ENCODE measurements at regions not wholly inside any gene's neighbourhood (a gene's known extent, or its start where the extent isn't known, plus 50 kb on each side); places are given as distances from the start of the nearest gene placed in this dataset.

GRCh38 chr6:53735896-53736295 lies 58.9 kb upstream of the LRRC1 start:
- no CpG with 5 or more reads among the region's 4 CpGs for WGBS (ENCODE audit: extremely low coverage, insufficient read length, low lambda C conversion rate)

More at GRCh38 chr6:53735896-53736295, 58.9 kb upstream of the LRRC1 start:
- Mint-ChIP-seq H3K27ac (no peak overlapping the region), H3K27me3 (ENCODE audit: low read depth) (no peaks in the 10 kb centered on the region), H3K36me3 (ENCODE audit: insufficient read depth in 1 of 3, low read depth in 3 of 3) (no peaks in the 10 kb centered on the region), H3K4me3 (no peak overlapping the region), H3K4me1 (peaks cover 2 to 3% of the 10 kb centered on the region in 2 experiments; a peak in 3 of 4 replicates), H3K9me3 (no peaks in the 10 kb centered on the region)
- Histone ChIP-seq H4K91ac (ENCODE audit: insufficient read length, low read depth, low read length) (no peak overlapping the region), H3K4me1 (ENCODE audit: insufficient read depth, low read length) (no peaks in the 10 kb centered on the region; the same call in 1 of the 2 replicates), H3K79me2 (ENCODE audit: insufficient read depth, low read length) (no peaks in the 10 kb centered on the region), H3K23ac (ENCODE audit: insufficient read length, low read depth, low read length) (no peak overlapping the region), H3K23me2 (ENCODE audit: insufficient read length, low read depth, low read length, poor library complexity, severe bottlenecking) (no peaks in the 10 kb centered on the region), H3K4me2 (ENCODE audit: insufficient read depth, insufficient read length, low read length) (no peak overlapping the region), H2BK15ac (ENCODE audit: low read depth, low read length) (no peak overlapping the region), H3K14ac (ENCODE audit: insufficient read depth, low read length) (no peak overlapping the region), H3K9ac (ENCODE audit: extremely low read depth, insufficient read length, low read length) (no peak overlapping the region), H3K56ac (ENCODE audit: insufficient read length, low read depth, low read length) (no peak overlapping the region), H2AK5ac (ENCODE audit: insufficient read length, low read length) (no peak overlapping the region), H3K27me3 (ENCODE audit: insufficient read depth, low read length) (no peaks in the 10 kb centered on the region), H4K20me1 (ENCODE audit: control insufficient read depth, insufficient read depth, insufficient read length) (no peaks in the 10 kb centered on the region), H3K79me1 (ENCODE audit: insufficient read depth, low read depth, low read length, poor library complexity, severe bottlenecking) (no peaks in the 10 kb centered on the region), H2BK20ac (ENCODE audit: low read depth, low read length, poor library complexity, severe bottlenecking) (no peak overlapping the region), H3K4ac (ENCODE audit: low read depth, low read length) (no peak overlapping the region), H3K27ac (ENCODE audit: insufficient read length, low read depth, low read length) (no peak overlapping the region), H2BK120ac (ENCODE audit: low read depth, low read length, poor library complexity, severe bottlenecking) (no peak overlapping the region), H2BK12ac (ENCODE audit: insufficient read length, low read depth, low read length) (no peak overlapping the region), H3K9me3 (ENCODE audit: control insufficient read depth, low read depth, low read length) (no peaks in the 10 kb centered on the region), H2AFZ (ENCODE audit: low read length) (no peak overlapping the region), H3T11ph (ENCODE audit: low read length) (no peak overlapping the region), H3K18ac (ENCODE audit: insufficient read length, low read depth, low read length) (no peak overlapping the region), H4K5ac (ENCODE audit: insufficient read length, low read depth, low read length) (no peak overlapping the region), H4K8ac (replicated peaks; ENCODE audit: insufficient read length, low read depth, low read length) (no peak overlapping the region), H2BK5ac (ENCODE audit: insufficient read length, low read length) (no peak overlapping the region)
- DNase-seq, result no peak
- TF ChIP-seq, protein P1, sequence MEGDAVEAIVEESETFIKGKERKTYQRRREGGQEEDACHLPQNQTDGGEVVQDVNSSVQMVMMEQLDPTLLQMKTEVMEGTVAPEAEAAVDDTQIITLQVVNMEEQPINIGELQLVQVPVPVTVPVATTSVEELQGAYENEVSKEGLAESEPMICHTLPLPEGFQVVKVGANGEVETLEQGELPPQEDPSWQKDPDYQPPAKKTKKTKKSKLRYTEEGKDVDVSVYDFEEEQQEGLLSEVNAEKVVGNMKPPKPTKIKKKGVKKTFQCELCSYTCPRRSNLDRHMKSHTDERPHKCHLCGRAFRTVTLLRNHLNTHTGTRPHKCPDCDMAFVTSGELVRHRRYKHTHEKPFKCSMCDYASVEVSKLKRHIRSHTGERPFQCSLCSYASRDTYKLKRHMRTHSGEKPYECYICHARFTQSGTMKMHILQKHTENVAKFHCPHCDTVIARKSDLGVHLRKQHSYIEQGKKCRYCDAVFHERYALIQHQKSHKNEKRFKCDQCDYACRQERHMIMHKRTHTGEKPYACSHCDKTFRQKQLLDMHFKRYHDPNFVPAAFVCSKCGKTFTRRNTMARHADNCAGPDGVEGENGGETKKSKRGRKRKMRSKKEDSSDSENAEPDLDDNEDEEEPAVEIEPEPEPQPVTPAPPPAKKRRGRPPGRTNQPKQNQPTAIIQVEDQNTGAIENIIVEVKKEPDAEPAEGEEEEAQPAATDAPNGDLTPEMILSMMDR (conservative IDR thresholded peaks at IDR 0.05), result no peak
